Ectodermal cell (in vitro differentiated cells): ENCODE measurements at regions not wholly inside any gene's neighbourhood (a gene's known extent, or its start where the extent isn't known, plus 50 kb on each side); places are given as distances from the start of the nearest gene placed in this dataset.

ENCODE experiments used
- H3K27ac ChIP-seq: 2 replicates; pipeline ENCODE4 v1.7.0; 2013; ENCODE audit warnings: mild to moderate bottlenecking, low read depth, low read length; ENCODE audit not compliant: insufficient read depth, poor library complexity, severe bottlenecking
- H3K27me3 ChIP-seq: 2 replicates; pipeline ENCODE4 v1.7.0; 2013; ENCODE audit warnings: mild to moderate bottlenecking, low read length; ENCODE audit not compliant: insufficient read depth, control insufficient read depth, poor library complexity, severe bottlenecking
- H3K36me3 ChIP-seq: one replicate; pipeline ENCODE4 v1.7.0; 2013; ENCODE audit warnings: low read length; ENCODE audit not compliant: control insufficient read depth, insufficient read depth
- H3K4me1 ChIP-seq: one replicate; pipeline ENCODE4 v1.7.0; 2013; ENCODE audit warnings: low read length; ENCODE audit not compliant: control insufficient read depth, insufficient read depth
- H3K4me3 ChIP-seq: 2 replicates; pipeline ENCODE4 v1.7.0; 2013; ENCODE audit warnings: low read depth, low read length, control low read depth; ENCODE audit not compliant: insufficient read depth
- H3K9me3 ChIP-seq: 2 replicates; pipeline ENCODE4 v1.7.0; 2013; ENCODE audit warnings: mild to moderate bottlenecking, low read length, moderate library complexity; ENCODE audit not compliant: control insufficient read depth
- WGBS, 2 experiments: methylation state at CpG; one replicate each; pipeline ENCODE4 v1.1.7; 2013; ENCODE audit warnings: missing lambda C conversion rate in 2 of 2; 5-methylcytosine and 5-hydroxymethylcytosine counted together

DNA sequence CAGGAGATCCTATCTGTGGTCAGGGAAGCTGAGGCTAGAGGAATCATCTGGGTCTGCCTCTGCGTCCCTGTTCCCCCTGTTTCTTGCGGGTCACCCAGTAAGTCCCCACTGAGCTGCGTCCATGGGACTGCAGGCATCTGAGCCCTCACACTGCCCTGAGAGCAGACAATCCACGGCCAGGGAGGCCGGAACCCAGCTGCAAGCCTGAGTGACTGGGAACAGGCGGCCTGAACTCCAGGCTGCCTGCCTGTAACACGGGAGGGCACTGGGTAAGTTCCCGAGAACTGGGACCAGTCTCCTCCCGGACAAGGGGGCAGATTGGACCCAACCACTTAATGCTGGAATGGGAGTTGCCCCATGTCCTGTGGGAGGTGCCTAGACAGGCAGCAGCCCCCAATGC, 727.4 kb downstream of the BRD1 start:
- no peaks in the 10 kb centered on the region for H3K9me3 ChIP-seq
- no peaks in the 10 kb centered on the region for H3K27me3 ChIP-seq
- H3K36me3 ChIP-seq: no peaks in the 10 kb centered on the region
- WGBS, 2 experiments: 78 to 81% methylated on average over 9 of the region's 9 CpGs
- H3K27ac ChIP-seq: no peak overlapping the region
- no peak overlapping the region for H3K4me3 ChIP-seq
- H3K4me1 ChIP-seq: no peaks in the 10 kb centered on the region

DNA sequence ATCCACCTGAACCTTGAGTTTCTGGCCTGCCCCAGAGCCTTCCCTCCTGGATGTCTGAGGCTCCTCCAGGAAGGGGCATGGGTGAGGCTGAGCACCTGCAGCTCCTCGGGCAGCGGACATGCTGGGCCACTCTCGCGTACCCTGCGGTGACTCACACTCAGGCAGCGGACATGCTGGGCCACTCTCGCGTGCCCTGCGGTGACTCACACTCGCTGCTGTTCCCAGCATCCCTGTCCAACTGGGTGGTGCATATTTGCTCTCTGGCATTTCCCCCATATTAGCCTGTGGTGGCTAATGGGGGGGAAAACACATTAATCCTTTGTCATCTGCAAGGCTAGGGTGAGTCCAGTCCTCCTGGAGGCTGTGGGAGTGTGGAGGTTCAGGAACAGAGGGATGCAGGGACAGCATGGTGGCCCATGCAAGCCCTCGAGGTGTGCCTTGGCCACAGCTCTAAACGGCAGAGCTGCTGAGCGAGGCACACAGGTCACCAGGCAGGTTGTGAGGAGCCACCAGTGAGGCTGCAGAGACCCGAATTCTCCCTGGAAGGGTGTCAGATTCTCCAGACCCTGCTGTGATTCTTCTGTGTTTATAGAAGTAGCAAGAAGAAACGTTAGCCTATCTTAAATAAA, 728.1 kb downstream of the BRD1 start:
- H3K36me3 ChIP-seq: no peaks in the 10 kb centered on the region
- 84 to 89% methylated on average over 15 of the region's 15 CpGs for WGBS, 2 experiments
- H3K27me3 ChIP-seq: no peaks in the 10 kb centered on the region
- no peak overlapping the region for H3K27ac ChIP-seq
- no peak overlapping the region for H3K4me3 ChIP-seq
- no peaks in the 10 kb centered on the region for H3K4me1 ChIP-seq
- H3K9me3 ChIP-seq: no peaks in the 10 kb centered on the region

DNA sequence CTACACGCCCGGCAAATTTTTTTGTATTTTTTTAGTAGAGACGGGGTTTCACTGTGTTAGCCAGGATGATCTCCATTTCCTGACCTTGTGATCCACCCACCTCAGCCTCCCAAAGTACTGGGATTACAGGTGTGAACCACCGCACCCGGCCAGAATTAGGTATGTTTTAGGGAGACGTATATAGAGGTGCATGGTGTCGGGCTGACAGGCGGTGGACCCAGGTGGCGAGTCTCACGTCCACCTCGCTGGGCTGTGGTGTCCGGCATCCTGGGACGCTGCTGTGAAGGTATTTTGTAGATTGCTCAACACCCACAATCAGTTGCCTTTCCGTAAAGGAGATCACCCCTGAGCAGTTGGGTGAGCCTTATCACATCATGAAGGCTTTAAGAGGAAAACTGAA, 728.6 kb downstream of the BRD1 start:
- no peak overlapping the region for H3K4me3 ChIP-seq
- H3K27me3 ChIP-seq: no peaks in the 10 kb centered on the region
- no peaks in the 10 kb centered on the region for H3K36me3 ChIP-seq
- no peaks in the 10 kb centered on the region for H3K9me3 ChIP-seq
- no peaks in the 10 kb centered on the region for H3K4me1 ChIP-seq
- 92 to 94% methylated on average over 14 of the region's 14 CpGs for WGBS, 2 experiments
- H3K27ac ChIP-seq: no peak overlapping the region

DNA sequence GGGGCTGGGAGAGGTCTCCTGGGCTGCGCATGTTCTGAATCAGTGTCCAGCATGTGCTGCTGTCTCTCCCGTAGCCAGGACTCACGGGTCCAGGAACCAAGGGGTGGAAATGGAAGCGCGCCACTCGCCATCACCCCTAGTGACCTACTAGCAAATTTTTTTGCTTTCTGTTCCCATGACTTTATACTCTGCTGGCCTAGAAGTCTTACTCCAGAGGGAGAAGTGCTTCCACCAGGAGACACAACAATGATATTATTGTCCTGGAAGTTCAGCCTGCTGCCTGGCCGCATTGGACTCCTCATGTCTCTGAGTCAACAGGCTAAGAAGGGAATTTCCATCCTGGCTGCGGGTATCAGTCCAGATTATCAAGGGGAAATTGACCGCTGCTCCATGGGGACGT, 729.7 kb downstream of the BRD1 start:
- WGBS, 2 experiments: 93 to 96% methylated on average over 10 of the region's 10 CpGs
- Histone ChIP-seq H3K27ac (no peak overlapping the region), H3K4me3 (no peak overlapping the region), H3K4me1 (no peaks in the 10 kb centered on the region), H3K27me3 (no peaks in the 10 kb centered on the region), H3K36me3 (no peaks in the 10 kb centered on the region), H3K9me3 (no peaks in the 10 kb centered on the region)

DNA sequence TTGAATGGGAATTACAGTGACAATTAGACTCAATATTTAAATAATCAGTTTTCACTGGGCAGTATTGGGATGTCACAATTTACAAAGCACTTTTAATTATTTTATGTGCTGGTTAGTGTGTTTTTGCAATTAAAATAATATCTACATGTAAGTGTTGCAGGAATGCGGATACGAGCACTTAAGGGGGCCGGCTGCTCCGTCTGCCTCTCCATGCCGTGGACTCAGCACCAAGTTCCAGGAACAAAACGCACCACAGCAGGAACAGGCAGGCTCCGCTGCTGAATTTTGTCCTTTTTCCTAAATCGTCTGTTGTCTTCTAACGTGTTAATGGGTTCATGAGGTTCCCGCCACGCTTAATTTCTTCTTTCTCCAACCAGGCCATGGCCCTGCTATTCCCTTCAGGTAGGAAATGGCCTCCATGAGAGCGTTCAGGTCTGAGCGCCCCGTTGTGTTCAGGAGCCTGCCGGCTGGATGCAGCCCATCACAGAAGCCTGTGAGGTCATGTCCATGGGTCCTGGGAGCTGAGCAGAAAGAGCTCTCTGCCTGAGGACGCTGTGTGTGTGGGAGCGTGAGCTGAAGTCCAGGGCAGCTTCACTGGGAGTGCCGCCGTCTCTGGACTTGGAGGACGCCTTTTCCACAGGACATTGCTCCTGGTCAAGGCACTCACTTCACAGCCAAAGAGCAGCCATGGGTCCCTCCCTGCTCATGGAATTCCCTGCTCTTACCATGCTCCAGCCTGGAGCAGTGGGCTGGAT, 730.3 kb downstream of the BRD1 start:
- Histone ChIP-seq H3K27ac (no peak overlapping the region), H3K27me3 (no peaks in the 10 kb centered on the region), H3K4me3 (no peak overlapping the region), H3K9me3 (no peaks in the 10 kb centered on the region), H3K4me1 (no peaks in the 10 kb centered on the region), H3K36me3 (no peaks in the 10 kb centered on the region)
- WGBS, 2 experiments: 92 to 93% methylated on average over 20 of the region's 20 CpGs

DNA sequence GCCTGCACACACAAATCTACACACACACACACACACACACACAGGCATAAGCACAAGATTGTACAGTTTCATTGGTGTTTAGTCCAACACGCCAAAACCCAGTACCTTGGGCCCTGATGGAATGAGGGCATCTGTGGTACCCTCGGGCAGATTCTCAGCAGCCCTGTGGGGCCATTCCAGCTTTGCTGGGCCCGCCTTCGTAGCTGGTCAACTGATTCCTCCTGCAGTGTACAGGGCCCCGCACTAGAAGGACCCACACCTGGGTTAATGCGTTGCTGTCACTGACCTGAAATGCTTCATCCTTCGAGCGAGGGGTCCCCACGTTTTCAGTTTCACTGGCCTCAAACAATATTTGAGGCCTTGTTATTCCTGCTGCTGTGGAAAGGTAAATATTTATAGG, 731.2 kb downstream of the BRD1 start:
- Histone ChIP-seq H3K36me3 (no peaks in the 10 kb centered on the region), H3K27ac (no peak overlapping the region), H3K4me1 (no peaks in the 10 kb centered on the region), H3K4me3 (no peak overlapping the region), H3K27me3 (no peaks in the 10 kb centered on the region), H3K9me3 (no peaks in the 10 kb centered on the region)
- 93 to 95% methylated on average over 9 of the region's 9 CpGs for WGBS, 2 experiments

DNA sequence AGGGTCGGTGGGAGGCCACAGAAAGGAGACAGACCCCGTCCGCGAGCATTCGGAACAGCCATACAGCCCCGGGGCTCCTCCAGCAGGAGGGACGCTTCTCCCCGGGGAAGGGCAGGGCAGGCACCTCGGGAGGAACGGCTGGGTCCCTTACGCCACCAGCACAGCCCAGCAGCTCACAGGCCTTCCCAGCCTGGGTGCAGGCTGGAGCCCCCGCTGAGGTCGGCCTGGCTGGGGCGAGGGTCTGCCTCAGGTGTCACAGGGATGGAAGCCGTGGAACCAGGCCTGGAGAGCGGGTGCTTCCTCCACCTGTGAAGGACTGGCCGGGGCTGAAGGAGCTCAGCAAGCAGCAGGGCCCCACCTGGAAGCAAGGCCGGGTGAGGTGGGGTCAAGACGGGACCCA, 732.3 kb downstream of the BRD1 start:
- H3K27ac ChIP-seq: no peak overlapping the region
- no peak overlapping the region for H3K4me3 ChIP-seq
- H3K4me1 ChIP-seq: no peaks in the 10 kb centered on the region
- no peaks in the 10 kb centered on the region for H3K9me3 ChIP-seq
- H3K27me3 ChIP-seq: no peaks in the 10 kb centered on the region
- WGBS, 2 experiments: 91 to 92% methylated on average over 19 of the region's 19 CpGs
- no peaks in the 10 kb centered on the region for H3K36me3 ChIP-seq

DNA sequence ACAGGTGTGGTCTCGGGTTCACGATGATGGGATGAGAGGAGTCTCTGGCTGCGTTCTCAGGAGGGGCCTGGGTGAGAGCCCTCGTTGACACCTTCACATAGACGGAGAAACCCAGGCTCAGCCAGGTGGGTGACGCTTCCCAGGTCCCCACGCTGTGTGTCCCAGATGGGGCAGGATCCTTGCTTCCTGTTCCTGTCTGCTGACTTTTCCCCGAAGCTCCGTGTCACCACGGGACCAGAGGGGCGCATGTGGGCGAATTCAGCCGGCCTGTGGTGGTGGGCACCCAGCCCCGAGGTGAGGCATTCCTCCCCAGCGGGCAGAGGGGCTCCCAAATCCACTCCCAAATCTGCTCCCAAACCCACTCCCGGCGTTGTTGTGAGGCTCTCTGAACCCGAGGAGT, 732.8 kb downstream of the BRD1 start:
- no peaks in the 10 kb centered on the region for H3K27me3 ChIP-seq
- 91 to 95% methylated on average over 18 of the region's 18 CpGs for WGBS, 2 experiments
- H3K27ac ChIP-seq: no peak overlapping the region
- no peaks in the 10 kb centered on the region for H3K4me1 ChIP-seq
- H3K4me3 ChIP-seq: no peak overlapping the region
- H3K36me3 ChIP-seq: no peaks in the 10 kb centered on the region
- no peaks in the 10 kb centered on the region for H3K9me3 ChIP-seq

DNA sequence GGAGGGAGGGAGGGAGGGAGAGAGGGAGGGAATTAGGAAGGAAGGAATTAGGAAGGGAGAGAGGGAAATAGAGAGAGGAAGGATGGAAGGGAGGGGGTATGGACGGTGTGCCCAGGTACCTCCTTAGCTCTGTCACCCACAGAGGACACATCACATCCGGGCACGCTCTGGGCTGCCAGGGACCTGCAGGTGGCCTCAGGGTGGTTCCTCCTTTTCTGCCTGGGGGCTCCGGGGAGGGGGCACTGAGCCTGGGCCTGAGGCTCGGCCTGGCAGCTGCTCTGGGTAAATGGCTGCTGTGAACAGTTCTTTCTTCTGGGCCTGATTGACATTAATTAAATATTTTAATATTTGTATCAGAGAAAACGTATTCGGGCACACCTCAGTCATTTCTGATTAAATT, 733.5 kb downstream of the BRD1 start:
- Histone ChIP-seq H3K27ac (no peak overlapping the region), H3K27me3 (no peaks in the 10 kb centered on the region), H3K36me3 (no peaks in the 10 kb centered on the region), H3K9me3 (no peaks in the 10 kb centered on the region), H3K4me3 (no peak overlapping the region), H3K4me1 (no peaks in the 10 kb centered on the region)
- WGBS, 2 experiments: 87 to 91% methylated on average over 6 to 7 of the region's 7 CpGs

DNA sequence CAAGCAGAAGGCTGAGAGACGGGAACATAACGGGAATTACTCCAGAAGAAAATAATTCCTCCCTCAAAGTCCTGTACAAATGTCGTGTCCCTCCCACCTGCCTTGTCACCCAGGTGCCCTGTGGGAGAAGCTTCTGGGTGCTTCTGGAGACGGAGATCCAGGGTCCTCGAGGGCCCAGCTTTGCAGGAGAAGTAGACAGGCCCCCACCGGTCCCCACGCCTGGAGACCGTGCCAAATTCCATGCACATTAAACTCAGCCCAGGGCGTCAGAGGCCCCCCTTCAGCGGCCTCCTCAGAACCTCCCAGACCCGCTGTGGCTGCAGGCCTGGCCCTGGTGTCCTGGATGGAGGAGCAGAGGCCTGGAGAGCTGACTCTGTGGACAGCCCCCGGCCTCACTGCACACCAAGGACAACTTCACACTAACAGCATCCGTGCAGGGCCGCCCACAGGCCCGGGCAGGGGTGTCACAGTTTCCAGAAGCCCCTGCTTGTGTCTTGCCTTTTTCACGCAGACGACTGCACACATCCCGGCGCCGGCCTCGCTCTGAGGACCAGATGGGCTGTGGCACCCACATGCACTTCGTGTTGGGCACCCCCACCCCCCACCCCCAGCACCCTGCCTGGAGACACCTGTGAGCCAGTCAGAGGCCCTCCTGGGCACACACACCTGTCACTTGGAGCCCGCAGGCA, 734.3 kb downstream of the BRD1 start:
- H3K36me3 ChIP-seq: no peaks in the 10 kb centered on the region
- H3K4me3 ChIP-seq: no peak overlapping the region
- H3K4me1 ChIP-seq: no peaks in the 10 kb centered on the region
- H3K9me3 ChIP-seq: no peaks in the 10 kb centered on the region
- no peak overlapping the region for H3K27ac ChIP-seq
- 91% methylated on average over 23 of the region's 23 CpGs for WGBS, 2 experiments
- H3K27me3 ChIP-seq: no peaks in the 10 kb centered on the region
